CD4-positive, alpha-beta T cell (primary cell): ENCODE measurements at regions not wholly inside any gene's neighbourhood (a gene's known extent, or its start where the extent isn't known, plus 50 kb on each side); places are given as distances from the start of the nearest gene placed in this dataset.
A peak's percentile ranks its signal among the peaks of the same experiment; 100 is the strongest.

Source experiments
- ATAC-seq: fragments of 200-7000 bp; cut with Tn5 transposase; one replicate; pipeline ENCODE4 v1.10.0; 2022; ENCODE audit warnings: mild to moderate bottlenecking; ENCODE audit not compliant: poor library complexity
- CTCF ChIA-PET: fragments of 350-600 bp; sonication (Branson Sonifier 250); formaldehyde crosslinking; loops from one replicate; lab custom pipeline; 2021; ENCODE audit warnings: antibody characterized with exemption, inconsistent platforms; lab: Charles Lee
- POLR2A ChIA-PET: fragments of 350-600 bp; sonication (Branson Sonifier 250); formaldehyde crosslinking; loops from one replicate; lab custom pipeline; 2021; ENCODE audit warnings: antibody characterized with exemption, inconsistent platforms; lab: Charles Lee
- DNase-seq, 14 experiments: peaks; one replicate each; pipeline ENCODE4 v3.0.0-alpha.2; 2013 to 2020; ENCODE audit warnings: mixed read lengths in 2 of 14
- H3K27ac ChIP-seq, 2 donors: one replicate each; pipeline versions ENCODE4 v1.5.1 to v1.7.0; 2013; ENCODE audit warnings: low read length in 2 of 2, low read depth in 1 of 2, mild to moderate bottlenecking in 1 of 2
- H3K27me3 ChIP-seq, 2 experiments: 1 replicate in 1 of 2; 2 replicates in 1 of 2; pipeline versions ENCODE4 v1.6.1 to v1.7.0; 2013; ENCODE audit warnings: low read length in 2 of 2, control low read depth in 1 of 2, mild to moderate bottlenecking in 1 of 2, moderate library complexity in 1 of 2; ENCODE audit not compliant: insufficient read depth in 2 of 2, control insufficient read depth in 1 of 2
- H3K36me3 ChIP-seq: one replicate; pipeline ENCODE4 v1.6.1; 2013; ENCODE audit warnings: low read length, control low read depth; ENCODE audit not compliant: insufficient read depth
- H3K4me1 ChIP-seq: one replicate; pipeline ENCODE4 v1.6.1; 2013; ENCODE audit warnings: low read length, control low read depth; ENCODE audit not compliant: insufficient read depth
- H3K4me3 ChIP-seq: one replicate; pipeline ENCODE4 v1.5.1; 2013; ENCODE audit warnings: mild to moderate bottlenecking, low read length, moderate library complexity
- H3K9me3 ChIP-seq, 2 experiments: 1 replicate in 1 of 2; 2 replicates in 1 of 2; pipeline versions ENCODE4 v1.6.1 to v1.7.0; 2013; ENCODE audit warnings: low read length in 2 of 2, mild to moderate bottlenecking in 2 of 2, control low read depth in 1 of 2, moderate library complexity in 1 of 2; ENCODE audit not compliant: control insufficient read depth in 1 of 2, insufficient read depth in 1 of 2
- H3K27ac Mint-ChIP-seq: one replicate; pipeline ENCODE4 v1.8.0; 2020; ENCODE audit warnings: mixed read lengths
- H3K27me3 Mint-ChIP-seq: one replicate; pipeline ENCODE4 v1.8.0; 2021; ENCODE audit warnings: mixed read lengths
- H3K36me3 Mint-ChIP-seq: one replicate; pipeline ENCODE4 v1.8.0; 2021; ENCODE audit warnings: low read depth, mixed read lengths
- H3K4me1 Mint-ChIP-seq: one replicate; pipeline ENCODE4 v1.8.0; 2021; ENCODE audit warnings: low read depth, mixed read lengths
- H3K4me3 Mint-ChIP-seq: one replicate; pipeline ENCODE4 v1.8.0; 2020; ENCODE audit warnings: mild to moderate bottlenecking, mixed read lengths
- H3K9me3 Mint-ChIP-seq: one replicate; pipeline ENCODE4 v1.8.0; 2020; ENCODE audit warnings: mixed read lengths
- CTCF ChIP-seq: fragments of 200-600 bp; IDR thresholded peaks from one replicate; pipeline ENCODE4 v1.8.0; 2022; ENCODE audit warnings: antibody characterized with exemption, mild to moderate bottlenecking
- intact Hi-C, 2 experiments: fragments of 100-400 bp; cut with DNase I in 1 of 2; cut with micrococcal nuclease in 1 of 2; formaldehyde crosslinking; loops; one replicate each; pipeline versions ENCODE4 v1.15.1 to v1.9.0; 2023 to 2025; cut with DNase I, micrococcal nuclease

- Mint-ChIP-seq H3K9me3 (peaks cover 3% of the 10 kb centered on the region), H3K4me3 (no peak overlapping the region), H3K36me3 (no peaks in the 10 kb centered on the region), H3K27me3 (no peaks in the 10 kb centered on the region), H3K27ac (no peak overlapping the region), H3K4me1 (no peaks in the 10 kb centered on the region)
- ATAC-seq (no peak), DNase-seq (peak in 2 of 14 experiments; percentile 17 to 42)
- intact Hi-C loops, result no loop called here
- CTCF ChIA-PET, result interaction anchor here (1.0 kb wide), 1 partner anchor 70 kb away, joined by 3 read pairs; no protein-coding TSS in a partner anchor
- no peak overlapping the region for H3K4me3 ChIP-seq
- H3K27ac ChIP-seq, result no peak overlapping the region
- no peaks in the 10 kb centered on the region for H3K27me3 ChIP-seq
- H3K4me1 ChIP-seq, result no peaks in the 10 kb centered on the region
- no peaks in the 10 kb centered on the region for H3K36me3 ChIP-seq
- no peaks in the 10 kb centered on the region for H3K9me3 ChIP-seq
- no peak for TF ChIP-seq CTCF
- POLR2A ChIA-PET, result no interaction called here
Measured at GRCh38 chrX:39883666-39884065, 214.1 kb downstream of the BCOR start.

- no peaks in the 10 kb centered on the region for H3K36me3 Mint-ChIP-seq
- peaks cover 3% of the 10 kb centered on the region for H3K9me3 Mint-ChIP-seq
- peaks cover under 1% of the 10 kb centered on the region for H3K4me1 Mint-ChIP-seq
- DNase-seq, result no peak
- Histone ChIP-seq H3K36me3 (no peaks in the 10 kb centered on the region), H3K27ac (no peak overlapping the region), H3K4me1 (no peaks in the 10 kb centered on the region), H3K4me3 (no peak overlapping the region), H3K9me3 (no peaks in the 10 kb centered on the region), H3K27me3 (no peaks in the 10 kb centered on the region)
- H3K27me3 Mint-ChIP-seq, result no peaks in the 10 kb centered on the region
- intact Hi-C loops, result no loop called here
- no peak for TF ChIP-seq CTCF
- ChIA-PET CTCF (no interaction called here), POLR2A (no interaction called here)
- H3K27ac Mint-ChIP-seq, result no peak overlapping the region
- H3K4me3 Mint-ChIP-seq, result no peak overlapping the region
- ATAC-seq, result no peak
Measured at GRCh38 chrX:39886282-39886681, 211.5 kb downstream of the BCOR start.

GRCh38 chrX:39888730-39889129, 209.0 kb downstream of the BCOR start:
- Mint-ChIP-seq H3K9me3 (no peaks in the 10 kb centered on the region), H3K27me3 (no peaks in the 10 kb centered on the region), H3K4me1 (peaks cover 9% of the 10 kb centered on the region), H3K36me3 (no peaks in the 10 kb centered on the region), H3K27ac (no peak overlapping the region), H3K4me3 (no peak overlapping the region)
- ATAC-seq (no peak), DNase-seq (no peak)
- Histone ChIP-seq H3K27me3 (no peaks in the 10 kb centered on the region), H3K4me1 (peaks cover 3% of the 10 kb centered on the region), H3K36me3 (no peaks in the 10 kb centered on the region), H3K9me3 (no peaks in the 10 kb centered on the region), H3K27ac (no peak overlapping the region), H3K4me3 (no peak overlapping the region)
- ChIA-PET CTCF (no interaction called here), POLR2A (no interaction called here)
- intact Hi-C loops, result no loop called here
- no peak for TF ChIP-seq CTCF
